PC-3 (cell line): ENCODE measurements at regions not wholly inside any gene's neighbourhood (a gene's known extent, or its start where the extent isn't known, plus 50 kb on each side); places are given as distances from the start of the nearest gene placed in this dataset.

ENCODE experiments used
- CTCF ChIP-seq: fragments of 300-600 bp; sonication (generic); conservative IDR thresholded peaks from 2 replicates; pipeline ENCODE4 v1.5.1; 2017; ENCODE audit warnings: antibody characterized with exemption, low read depth, mild to moderate bottlenecking, low read length
- EZH2phosphoT487 ChIP-seq: fragments of 300-600 bp; sonication (generic); IDR thresholded peaks from 2 replicates; pipeline ENCODE4 v1.6.1; 2018; ENCODE audit warnings: mild to moderate bottlenecking, antibody characterized with exemption, low read length, borderline replicate concordance

DNA sequence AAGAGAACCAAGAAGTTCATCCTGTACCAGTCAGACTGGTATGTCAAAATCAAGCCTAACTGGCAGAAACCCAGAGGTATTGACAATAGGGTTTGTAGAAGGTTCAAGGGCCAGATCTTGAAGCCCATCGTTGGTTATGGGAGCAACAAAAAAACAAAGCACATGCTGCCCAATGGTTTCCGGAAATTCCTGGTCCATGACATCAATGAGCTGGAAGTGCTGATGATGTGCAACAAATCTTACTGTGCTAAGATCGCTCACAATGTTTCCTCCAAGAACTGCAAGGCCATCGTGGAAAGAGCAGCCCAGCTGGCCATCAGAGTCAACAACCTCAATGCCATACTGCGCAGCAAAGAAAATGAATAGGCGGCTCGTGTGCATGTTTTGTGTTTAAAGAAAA lies 172.7 kb upstream of the MED14 start:
- TF ChIP-seq EZH2phosphoT487, result no peak
- TF ChIP-seq CTCF, result no peak
